ENCODE measurements at regions not wholly inside any gene's neighbourhood (a gene's known extent, or its start where the extent isn't known, plus 50 kb on each side); places are given as distances from the start of the nearest gene placed in this dataset.

DNA sequence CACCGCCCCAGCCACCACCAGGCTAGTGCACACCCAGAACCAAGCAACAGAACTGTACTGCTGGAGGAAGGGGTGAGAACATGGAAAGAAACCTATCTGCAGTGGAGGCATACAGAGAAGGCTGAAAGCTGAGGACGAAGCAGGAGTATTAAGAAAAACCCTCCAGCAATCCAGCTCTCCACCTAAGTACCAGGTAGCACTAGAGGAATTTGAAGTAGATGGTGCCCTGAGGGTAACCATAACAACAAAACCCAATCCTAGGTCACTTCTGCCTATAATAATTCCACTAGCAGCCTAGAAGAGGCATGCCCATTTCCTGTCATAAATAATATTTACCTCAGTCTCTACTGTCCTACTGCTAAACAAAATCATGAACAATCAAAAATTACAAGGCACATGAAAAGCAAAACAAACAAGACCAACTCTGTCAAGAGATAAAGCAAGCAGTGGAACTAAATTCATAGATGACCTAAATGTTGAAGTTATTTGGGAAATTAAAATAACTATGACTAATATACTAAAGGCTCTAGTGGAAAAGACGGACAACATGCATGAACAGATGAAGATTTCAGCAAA is 51.1 kb downstream of the HYCC1 start:
- Histone ChIP-seq H3F3A (ENCODE audit: insufficient read depth, low read length) (no peaks in the 10 kb centered on the region), H3K27ac (ENCODE audit: low read length) (no peak overlapping the region), H3K4me1 (ENCODE audit: low read length) (no peaks in the 10 kb centered on the region), H3K9ac (ENCODE audit: low read length) (no peak overlapping the region), H4K20me1 (ENCODE audit: insufficient read depth, low read length) (no peaks in the 10 kb centered on the region), H2AFZ (ENCODE audit: low read length) (no peak overlapping the region), H3K4me3 (ENCODE audit: low read length) (no peak overlapping the region), H3K4me2 (ENCODE audit: low read depth, low read length) (no peak overlapping the region), H3K36me3 (replicated peaks; ENCODE audit: insufficient read depth, low read length) (peaks cover 3% of the 10 kb centered on the region; the same call in 1 of the 2 replicates), H3K9me3 (replicated peaks; ENCODE audit: insufficient read depth, low read length) (no peaks in the 10 kb centered on the region), H3K27me3 (replicated peaks; ENCODE audit: insufficient read depth, low read length) (no peaks in the 10 kb centered on the region), H3K79me2 (ENCODE audit: low read length) (no peaks in the 10 kb centered on the region), H3K9me2 (replicated peaks; ENCODE audit: insufficient read depth, low read length) (no peaks in the 10 kb centered on the region)
- no peak for DNase-seq
- TF ChIP-seq EZH2 (optimal IDR thresholded peaks at IDR 0.05; ENCODE audit: low read depth, low read length) (no peak), CTCF (IDR thresholded peaks at IDR 0.05; ENCODE audit: low read length) (no peak), EZH2phosphoT487 (IDR thresholded peaks at IDR 0.05; ENCODE audit: low read length) (no peak)

DNA sequence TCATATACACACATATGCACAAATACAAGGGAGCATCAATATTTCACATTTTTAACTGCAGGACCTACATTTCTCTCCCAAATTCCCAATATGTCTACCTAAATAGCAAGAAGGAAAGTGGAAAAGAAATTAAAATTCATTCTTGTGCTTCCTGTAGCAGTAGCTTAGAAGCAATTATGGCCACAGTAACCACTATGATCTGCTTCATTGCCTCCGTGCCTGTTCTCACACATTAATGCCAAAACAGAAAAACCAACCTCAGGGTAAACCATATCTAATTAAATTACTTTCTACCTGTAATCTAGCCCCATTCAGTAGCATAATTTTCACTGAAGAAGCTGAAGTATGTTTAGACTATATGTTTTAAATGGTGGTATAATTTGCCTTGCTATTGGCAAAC is 55.2 kb downstream of the HYCC1 start:
- Histone ChIP-seq H3K27ac (ENCODE audit: low read length) (no peak overlapping the region), H3F3A (ENCODE audit: insufficient read depth, low read length) (no peaks in the 10 kb centered on the region), H3K9me2 (replicated peaks; ENCODE audit: insufficient read depth, low read length) (no peaks in the 10 kb centered on the region), H3K79me2 (ENCODE audit: low read length) (no peaks in the 10 kb centered on the region), H3K9me3 (replicated peaks; ENCODE audit: insufficient read depth, low read length) (no peaks in the 10 kb centered on the region), H3K36me3 (replicated peaks; ENCODE audit: insufficient read depth, low read length) (peaks cover 3% of the 10 kb centered on the region; the same call in 1 of the 2 replicates), H4K20me1 (ENCODE audit: insufficient read depth, low read length) (0 out of 2 replicates have a peak, but pooled peaks cover 3% of the 10 kb centered on the region), H3K4me1 (ENCODE audit: low read length) (no peaks in the 10 kb centered on the region), H3K4me2 (ENCODE audit: low read depth, low read length) (no peak overlapping the region), H3K9ac (ENCODE audit: low read length) (no peak overlapping the region), H2AFZ (ENCODE audit: low read length) (no peak overlapping the region), H3K4me3 (ENCODE audit: low read length) (no peak overlapping the region), H3K27me3 (replicated peaks; ENCODE audit: insufficient read depth, low read length) (no peaks in the 10 kb centered on the region)
- no peak for DNase-seq
- no peak for TF ChIP-seq EZH2 (optimal IDR thresholded peaks at IDR 0.05; ENCODE audit: low read depth, low read length)
- TF ChIP-seq CTCF (IDR thresholded peaks at IDR 0.05; ENCODE audit: low read length) = no peak
- no peak for TF ChIP-seq EZH2phosphoT487 (IDR thresholded peaks at IDR 0.05; ENCODE audit: low read length)

- H3K9me3 ChIP-seq (replicated peaks; ENCODE audit: insufficient read depth, low read length) = no peaks in the 10 kb centered on the region
- H3K79me2 ChIP-seq (ENCODE audit: low read length) = no peaks in the 10 kb centered on the region
- no peaks in the 10 kb centered on the region for H3K4me1 ChIP-seq (ENCODE audit: low read length)
- no peaks in the 10 kb centered on the region; the same call in 1 of the 2 replicates for H3K36me3 ChIP-seq (replicated peaks; ENCODE audit: insufficient read depth, low read length)
- no peaks in the 10 kb centered on the region for H3F3A ChIP-seq (ENCODE audit: insufficient read depth, low read length)
- TF ChIP-seq EZH2 (optimal IDR thresholded peaks at IDR 0.05; ENCODE audit: low read depth, low read length) (no peak), EZH2phosphoT487 (IDR thresholded peaks at IDR 0.05; ENCODE audit: low read length) (no peak), CTCF (IDR thresholded peaks at IDR 0.05; ENCODE audit: low read length) (no peak)
- H3K4me2 ChIP-seq (ENCODE audit: low read depth, low read length) = no peak overlapping the region
- H3K27ac ChIP-seq (ENCODE audit: low read length) = no peak overlapping the region
- no peak overlapping the region for H2AFZ ChIP-seq (ENCODE audit: low read length)
- DNase-seq = no peak
- no peaks in the 10 kb centered on the region for H3K27me3 ChIP-seq (replicated peaks; ENCODE audit: insufficient read depth, low read length)
- no peak overlapping the region for H3K9ac ChIP-seq (ENCODE audit: low read length)
- H3K9me2 ChIP-seq (replicated peaks; ENCODE audit: insufficient read depth, low read length) = no peaks in the 10 kb centered on the region
- no peak overlapping the region for H3K4me3 ChIP-seq (ENCODE audit: low read length)
- H4K20me1 ChIP-seq (ENCODE audit: insufficient read depth, low read length) = 0 out of 2 replicates have a peak, but pooled peaks cover 3% of the 10 kb centered on the region
Observed at GRCh38 chr7:22954251-22954650, 59.7 kb downstream of the HYCC1 start.
